ENCODE measurements at regions not wholly inside any gene's neighbourhood (a gene's known extent, or its start where the extent isn't known, plus 50 kb on each side); places are given as distances from the start of the nearest gene placed in this dataset.

GRCh38 chr6:53744321-53744720, 50.5 kb upstream of the LRRC1 start:
- no peak for DNase-seq (ENCODE audit: low spot score)

GRCh38 chr6:53741034-53741823, 53.6 kb upstream of the LRRC1 start:
- peak; percentile 14 for DNase-seq (ENCODE audit: low spot score)

GRCh38 chr6:53737746-53738145, 57.1 kb upstream of the LRRC1 start:
- no peak for DNase-seq (ENCODE audit: low spot score)

GRCh38 chr6:53735896-53736295, 58.9 kb upstream of the LRRC1 start:
- no peak for DNase-seq (ENCODE audit: low spot score)

- peak; percentile 52 for DNase-seq (ENCODE audit: low spot score)
These were observed 60.1 kb upstream of the LRRC1 start for GRCh38 chr6:53734473-53735299.

GRCh38 chr6:53731866-53732636, 62.8 kb upstream of the LRRC1 start:
- no peak for DNase-seq (ENCODE audit: low spot score)

- DNase-seq (ENCODE audit: low spot score), result no peak
These were observed 64.0 kb upstream of the LRRC1 start for GRCh38 chr6:53730767-53731166.

GRCh38 chr6:53728570-53729194, 63.1 kb upstream of the KLHL31 start:
- DNase-seq (ENCODE audit: low spot score), result peak; percentile 69

- DNase-seq (ENCODE audit: low spot score), result peak; percentile 57
These were observed 62.2 kb upstream of the KLHL31 start for GRCh38 chr6:53727748-53728147.

GRCh38 chr6:53725791-53726575, 60.4 kb upstream of the KLHL31 start:
- peak; percentile 92 for DNase-seq (ENCODE audit: low spot score)

- DNase-seq (ENCODE audit: low spot score), result no peak
These were observed 58.9 kb upstream of the KLHL31 start for GRCh38 chr6:53724501-53724900.

- DNase-seq (ENCODE audit: low spot score), result no peak
These were observed 57.8 kb upstream of the KLHL31 start for GRCh38 chr6:53723331-53723730.

GRCh38 chr6:53721766-53722165, 56.2 kb upstream of the KLHL31 start:
- DNase-seq (ENCODE audit: low spot score), result no peak

GRCh38 chr6:53718597-53719460, 53.3 kb upstream of the KLHL31 start:
- peak; percentile 69 for DNase-seq (ENCODE audit: low spot score)

GRCh38 chr6:53717566-53717965, 52.0 kb upstream of the KLHL31 start:
- no peak for DNase-seq (ENCODE audit: low spot score)

- no peak for DNase-seq (ENCODE audit: low spot score)
These were observed 49.9 kb upstream of the KLHL31 start for GRCh38 chr6:53715434-53715833.
